Left lung (tissue), 4 donors: ENCODE measurements at regions not wholly inside any gene's neighbourhood (a gene's known extent, or its start where the extent isn't known, plus 50 kb on each side); places are given as distances from the start of the nearest gene placed in this dataset.
"Not testable (repeated sequence)": the region's sequence is repeated elsewhere in the genome, so short reads cannot be mapped to it uniquely, and the experiment has no call there.

Source experiments
- ATAC-seq: fragments of 200-7000 bp; cut with Tn5 transposase; one replicate; pipeline ENCODE4 v1.9.1; 2020; ENCODE audit warnings: moderate library complexity
- DNase-seq, 4 donors: peaks; one replicate each; pipeline ENCODE4 v3.0.0-alpha.2; 2013 to 2020
- H3K27ac ChIP-seq, 2 donors: fragments of 200-600 bp; sonication (generic) in 1 of 2; one replicate each; pipeline versions ENCODE4 v1.5.0 to v1.8.0; 2020 to 2021
- H3K27me3 ChIP-seq, 2 donors: fragments of 200-600 bp; sonication (generic) in 1 of 2; one replicate each; pipeline versions ENCODE4 v1.5.0 to v1.8.0; 2020 to 2021
- H3K36me3 ChIP-seq, 2 donors: fragments of 200-600 bp; sonication (generic) in 1 of 2; one replicate each; pipeline versions ENCODE4 v1.5.0 to v1.8.0; 2020 to 2021
- H3K4me1 ChIP-seq, 2 donors: fragments of 200-600 bp; one replicate each; pipeline ENCODE4 v1.8.0; 2021
- H3K4me3 ChIP-seq, 2 donors: fragments of 200-600 bp; sonication (generic) in 1 of 2; one replicate each; pipeline versions ENCODE4 v1.5.0 to v1.8.0; 2020 to 2021; ENCODE audit warnings: mild to moderate bottlenecking in 1 of 2
- H3K9me3 ChIP-seq, 2 donors: fragments of 200-600 bp; sonication (generic) in 1 of 2; one replicate each; pipeline versions ENCODE4 v1.5.0 to v1.8.0; 2020 to 2021
- intact Hi-C, 2 donors: fragments of 100-400 bp; cut with DNase I; formaldehyde crosslinking; loops; one replicate each; pipeline versions ENCODE4 v1.11.2 to v1.14.2; 2022
- TF ChIP-seq, protein P1 (sequence below), 2 donors: fragments of 200-600 bp; sonication (generic) in 1 of 2; IDR thresholded peaks; one replicate each; pipeline versions ENCODE4 v1.5.0 to v1.8.0; 2021; ENCODE audit warnings: antibody characterized with exemption in 2 of 2
- donor health status: DM: no; HTN: yes; CAD: no.
- donor health status: DM: no; HTN: no; CAD: no.

DNA sequence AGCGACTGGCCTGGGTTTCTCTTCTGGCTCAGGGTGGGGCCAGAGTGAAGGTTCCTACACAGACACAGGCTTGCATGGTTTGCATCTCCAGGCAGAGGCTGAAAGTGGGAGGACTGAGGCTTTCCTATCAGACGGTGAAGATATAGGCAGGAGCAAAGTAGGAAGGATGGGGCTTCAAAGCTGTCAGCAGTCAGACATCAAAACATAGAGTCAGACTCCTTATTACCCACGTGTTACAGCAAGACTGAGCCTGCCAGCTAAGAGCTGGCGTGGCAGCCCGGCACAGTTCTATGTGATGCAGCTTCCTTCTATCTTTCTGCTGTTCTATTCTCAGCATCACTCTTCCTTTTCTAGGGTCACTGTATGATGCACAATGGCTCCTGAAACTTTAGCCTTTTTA, 445.1 kb downstream of the DOK5 start:
- TF ChIP-seq, protein P1, sequence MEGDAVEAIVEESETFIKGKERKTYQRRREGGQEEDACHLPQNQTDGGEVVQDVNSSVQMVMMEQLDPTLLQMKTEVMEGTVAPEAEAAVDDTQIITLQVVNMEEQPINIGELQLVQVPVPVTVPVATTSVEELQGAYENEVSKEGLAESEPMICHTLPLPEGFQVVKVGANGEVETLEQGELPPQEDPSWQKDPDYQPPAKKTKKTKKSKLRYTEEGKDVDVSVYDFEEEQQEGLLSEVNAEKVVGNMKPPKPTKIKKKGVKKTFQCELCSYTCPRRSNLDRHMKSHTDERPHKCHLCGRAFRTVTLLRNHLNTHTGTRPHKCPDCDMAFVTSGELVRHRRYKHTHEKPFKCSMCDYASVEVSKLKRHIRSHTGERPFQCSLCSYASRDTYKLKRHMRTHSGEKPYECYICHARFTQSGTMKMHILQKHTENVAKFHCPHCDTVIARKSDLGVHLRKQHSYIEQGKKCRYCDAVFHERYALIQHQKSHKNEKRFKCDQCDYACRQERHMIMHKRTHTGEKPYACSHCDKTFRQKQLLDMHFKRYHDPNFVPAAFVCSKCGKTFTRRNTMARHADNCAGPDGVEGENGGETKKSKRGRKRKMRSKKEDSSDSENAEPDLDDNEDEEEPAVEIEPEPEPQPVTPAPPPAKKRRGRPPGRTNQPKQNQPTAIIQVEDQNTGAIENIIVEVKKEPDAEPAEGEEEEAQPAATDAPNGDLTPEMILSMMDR (IDR thresholded peaks at IDR 0.05): no peak
- ATAC-seq (no peak), DNase-seq (no peak)
- H3K27ac ChIP-seq: no peak overlapping the region
- no peaks in the 10 kb centered on the region for H3K27me3 ChIP-seq
- intact Hi-C loops: no loop called here
- no peaks in the 10 kb centered on the region for H3K36me3 ChIP-seq
- H3K4me1 ChIP-seq: no peaks in the 10 kb centered on the region
- H3K4me3 ChIP-seq: no peak overlapping the region
- H3K9me3 ChIP-seq: no peaks in the 10 kb centered on the region

DNA sequence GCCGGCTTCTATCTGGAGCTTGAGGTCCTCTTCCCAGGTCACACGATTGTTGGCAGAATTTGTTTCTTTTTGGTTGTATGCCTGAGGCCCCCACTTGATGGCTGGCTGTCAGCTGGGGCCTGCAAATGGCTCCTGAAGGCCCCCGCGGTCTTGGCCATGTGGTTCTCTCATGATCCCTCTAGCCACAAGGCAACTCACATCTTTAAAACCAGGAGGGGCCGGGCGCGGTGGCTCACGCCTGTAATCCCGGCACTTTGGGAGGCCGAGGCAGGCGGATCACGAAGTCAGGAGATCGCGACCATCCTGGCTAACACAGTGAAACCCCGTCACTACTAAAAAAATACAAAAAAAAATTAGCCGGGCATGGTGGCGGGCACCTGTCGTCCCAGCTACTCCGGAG, 443.6 kb downstream of the DOK5 start:
- H3K36me3 ChIP-seq, intact Hi-C loops, H3K4me1 ChIP-seq, ATAC-seq, H3K27me3 ChIP-seq, H3K4me3 ChIP-seq, H3K27ac ChIP-seq, H3K9me3 ChIP-seq: not testable (repeated sequence)
- DNase-seq: peak in 1 of 4 donors; percentile 56

DNA sequence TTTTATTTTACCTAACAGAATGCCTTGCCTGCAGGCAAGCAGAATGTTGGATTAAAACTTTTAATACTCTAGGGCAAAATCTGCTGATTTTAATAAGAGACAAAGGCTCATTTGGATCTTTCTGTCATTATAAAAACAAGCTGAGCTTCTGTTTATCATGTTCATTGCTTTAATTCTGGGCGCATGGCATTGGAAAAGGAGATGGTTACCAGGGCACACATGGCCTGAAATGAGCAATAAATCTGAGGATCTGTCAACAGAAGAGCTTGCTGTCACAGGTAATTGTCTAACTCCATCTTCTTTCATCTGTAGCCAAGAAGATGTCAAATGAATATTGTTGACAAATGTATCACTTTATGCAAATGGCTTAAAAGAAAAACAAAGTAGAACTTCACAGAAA, 439.6 kb downstream of the DOK5 start:
- Histone ChIP-seq H3K4me1 (no peaks in the 10 kb centered on the region), H3K36me3 (no peaks in the 10 kb centered on the region), H3K27ac (no peak overlapping the region), H3K27me3 (no peaks in the 10 kb centered on the region), H3K9me3 (no peaks in the 10 kb centered on the region), H3K4me3 (no peak overlapping the region)
- TF ChIP-seq, protein P1 (IDR thresholded peaks at IDR 0.05): no peak
- intact Hi-C loops: no loop called here
- DNase-seq (no peak), ATAC-seq (no peak)

DNA sequence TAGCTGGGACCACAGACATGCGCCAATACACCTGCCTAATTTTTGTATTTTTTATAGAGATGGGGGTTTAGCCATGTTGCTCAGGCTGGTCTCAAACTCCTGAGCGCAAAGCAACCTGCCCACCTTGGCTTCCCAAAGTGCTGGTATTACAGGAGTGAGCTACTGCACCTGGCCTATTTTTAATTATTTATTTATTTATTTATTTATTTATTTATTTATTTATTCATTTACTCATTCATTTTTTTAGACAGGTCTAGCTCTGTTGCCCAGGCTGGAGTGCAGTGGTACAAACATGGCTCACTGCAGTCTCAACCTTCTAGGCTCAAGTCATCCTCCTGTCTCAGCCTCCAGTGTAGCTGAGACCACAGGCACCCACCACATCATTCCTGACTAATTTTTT, 434.3 kb downstream of the DOK5 start:
- DNase-seq (no peak), ATAC-seq (no peak)
- Histone ChIP-seq H3K36me3 (no peaks in the 10 kb centered on the region), H3K27ac (no peak overlapping the region), H3K4me3 (no peak overlapping the region), H3K27me3 (no peaks in the 10 kb centered on the region), H3K4me1 (no peaks in the 10 kb centered on the region), H3K9me3 (peaks cover 0 to 19% of the 10 kb centered on the region in 2 donors)
- TF ChIP-seq, protein P1 (IDR thresholded peaks at IDR 0.05): no peak
- intact Hi-C loops: no loop called here

DNA sequence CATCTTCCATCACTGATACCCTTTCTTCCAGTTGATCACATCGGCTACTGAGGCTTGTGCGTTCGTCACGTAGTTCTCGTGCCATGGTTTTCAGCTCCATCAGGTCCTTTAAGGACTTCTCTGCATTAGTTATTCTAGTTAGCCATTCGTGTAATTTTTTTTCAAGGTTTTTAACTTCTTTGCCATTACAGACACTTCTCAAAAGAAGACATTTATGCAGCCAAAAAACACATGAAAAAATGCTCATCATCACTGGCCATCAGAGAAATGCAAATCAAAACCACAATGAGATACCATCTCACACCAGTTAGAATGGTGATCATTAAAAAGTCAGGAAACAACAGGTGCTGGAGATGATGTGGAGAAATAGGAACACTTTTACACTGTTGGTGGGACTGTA, 430.7 kb downstream of the DOK5 start:
- H3K9me3 ChIP-seq: peaks cover 0 to 31% of the 10 kb centered on the region in 2 donors
- H3K4me3 ChIP-seq: not testable (repeated sequence)

DNA sequence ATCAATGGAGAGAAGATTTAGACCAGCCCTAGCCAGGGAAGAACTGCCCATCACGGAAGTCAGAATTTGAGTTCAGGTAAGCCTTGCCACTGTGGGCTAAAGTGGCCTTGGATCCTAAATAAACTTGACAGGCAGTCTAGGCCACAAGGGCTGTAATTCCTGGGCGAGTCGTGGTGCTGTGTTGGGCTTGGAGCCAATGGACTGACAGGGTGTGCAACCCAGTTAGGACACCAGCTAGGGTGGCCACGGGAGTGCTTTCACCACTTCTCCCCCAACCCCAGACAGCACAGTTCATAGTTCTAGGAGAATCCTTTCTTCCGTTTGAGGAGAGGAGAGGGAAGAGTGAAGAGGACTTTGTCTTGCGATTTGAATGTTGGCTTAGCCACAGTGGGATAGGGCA, 422.4 kb downstream of the DOK5 start:
- intact Hi-C loops: no loop called here

More for the DNA sequence above, 430.7 kb downstream of the DOK5 start:
- DNase-seq, H3K4me1 ChIP-seq, ATAC-seq, H3K27ac ChIP-seq, intact Hi-C loops, H3K36me3 ChIP-seq, H3K27me3 ChIP-seq: not testable (repeated sequence)

More for the DNA sequence above, 422.4 kb downstream of the DOK5 start:
- Histone ChIP-seq H3K36me3 (no peaks in the 10 kb centered on the region), H3K4me1 (no peaks in the 10 kb centered on the region), H3K27me3 (no peaks in the 10 kb centered on the region), H3K9me3 (peaks cover 0 to 29% of the 10 kb centered on the region in 2 donors), H3K4me3 (no peak overlapping the region), H3K27ac (no peak overlapping the region)
- TF ChIP-seq, protein P1 (IDR thresholded peaks at IDR 0.05): no peak
- no peak for ATAC-seq
- no peak for DNase-seq
